ENCODE measurements at regions not wholly inside any gene's neighbourhood (a gene's known extent, or its start where the extent isn't known, plus 50 kb on each side); places are given as distances from the start of the nearest gene placed in this dataset.
"Not testable (repeated sequence)": the region's sequence is repeated elsewhere in the genome, so short reads cannot be mapped to it uniquely, and the experiment has no call there.

- no peaks in the 10 kb centered on the region for H3K27me3 ChIP-seq (ENCODE audit: control insufficient read depth in 1 of 2, insufficient read depth in 1 of 2, low read length in 2 of 2)
- H3K23ac ChIP-seq (ENCODE audit: low read length in 2 of 2): no peak overlapping the region
These were observed 287.2 kb downstream of the SRGAP2C start for GRCh38 chr1:121472017-121472416.

GRCh38 chr1:121483234-121483633 is 298.5 kb downstream of the SRGAP2C start:
- Histone ChIP-seq H2BK12ac (ENCODE audit: low read length in 2 of 2) (no peak overlapping the region), H3K79me1 (replicated peaks; ENCODE audit: low read length, poor library complexity, severe bottlenecking) (no peaks in the 10 kb centered on the region), H3K4me3 (ENCODE audit: insufficient read depth in 1 of 2, low read depth in 1 of 2, low read length in 2 of 2) (no peak overlapping the region), H3K36me3 (ENCODE audit: control insufficient read depth in 1 of 2, insufficient read depth in 2 of 2, low read depth in 1 of 2, low read length in 2 of 2) (no peaks in the 10 kb centered on the region), H2AFZ (ENCODE audit: low read depth, low read length) (no peak overlapping the region), H3K4ac (ENCODE audit: low read depth in 1 of 2, low read length in 2 of 2) (no peak overlapping the region), H4K91ac (ENCODE audit: low read length) (no peak overlapping the region), H2BK5ac (ENCODE audit: low read depth, low read length, poor library complexity, severe bottlenecking) (no peak overlapping the region), H2BK15ac (ENCODE audit: low read depth, poor library complexity, severe bottlenecking) (no peak overlapping the region), H4K8ac (ENCODE audit: low read length) (no peak overlapping the region), H3K27me3 (ENCODE audit: control insufficient read depth in 1 of 2, insufficient read depth in 1 of 2, low read length in 2 of 2) (no peaks in the 10 kb centered on the region), H3K27ac (ENCODE audit: low read length, poor library complexity, severe bottlenecking) (no peak overlapping the region), H2AK5ac (ENCODE audit: low read length, severe bottlenecking) (no peak overlapping the region), H3K18ac (ENCODE audit: low read depth in 1 of 2, low read length in 2 of 2) (no peak overlapping the region), H3K23ac (ENCODE audit: low read length in 2 of 2) (no peak overlapping the region), H3K9ac (ENCODE audit: low read length) (no peak overlapping the region), H3K9me3 (ENCODE audit: control insufficient read depth, low read length) (no peaks in the 10 kb centered on the region), H3K4me2 (ENCODE audit: low read length, poor library complexity, severe bottlenecking) (no peak overlapping the region), H3K4me1 (ENCODE audit: control insufficient read depth, insufficient read depth, low read depth, low read length) (no peaks in the 10 kb centered on the region), H3K14ac (ENCODE audit: low read length in 2 of 2) (no peak overlapping the region), H2BK120ac (ENCODE audit: low read depth, low read length) (no peak overlapping the region)
- DNase-seq: no peak

More at GRCh38 chr1:121472017-121472416, 287.2 kb downstream of the SRGAP2C start:
- no peak overlapping the region for H3K18ac ChIP-seq (ENCODE audit: low read depth in 1 of 2, low read length in 2 of 2)
- no peaks in the 10 kb centered on the region for H3K79me1 ChIP-seq (replicated peaks; ENCODE audit: low read length, poor library complexity, severe bottlenecking)
- H3K4me2 ChIP-seq (ENCODE audit: low read length, poor library complexity, severe bottlenecking): no peak overlapping the region
- H2BK5ac ChIP-seq (ENCODE audit: low read depth, low read length, poor library complexity, severe bottlenecking): no peak overlapping the region
- H2AK5ac ChIP-seq (ENCODE audit: low read length, severe bottlenecking): no peak overlapping the region
- WGBS: 93% methylated on average over 4 of the region's 4 CpGs
- H3K36me3 ChIP-seq (ENCODE audit: control insufficient read depth in 1 of 2, insufficient read depth in 2 of 2, low read depth in 1 of 2, low read length in 2 of 2): no peaks in the 10 kb centered on the region
- H4K91ac ChIP-seq (ENCODE audit: low read length): no peak overlapping the region
- no peak overlapping the region for H3K4me3 ChIP-seq (ENCODE audit: insufficient read depth in 1 of 2, low read depth in 1 of 2, low read length in 2 of 2)
- H2BK120ac ChIP-seq (ENCODE audit: low read depth, low read length): no peak overlapping the region
- H4K8ac ChIP-seq (ENCODE audit: low read length): no peak overlapping the region
- no peak overlapping the region for H3K4ac ChIP-seq (ENCODE audit: low read depth in 1 of 2, low read length in 2 of 2)
- DNase-seq: no peak
- no peak overlapping the region for H2AFZ ChIP-seq (ENCODE audit: low read depth, low read length)
- H2BK15ac ChIP-seq (ENCODE audit: low read depth, poor library complexity, severe bottlenecking): no peak overlapping the region
- no peak overlapping the region for H2BK12ac ChIP-seq (ENCODE audit: low read length in 2 of 2)
- H3K9ac ChIP-seq (ENCODE audit: low read length): no peak overlapping the region
- H3K9me3 ChIP-seq (ENCODE audit: control insufficient read depth, low read length): peaks cover 2% of the 10 kb centered on the region
- no peak overlapping the region for H3K14ac ChIP-seq (ENCODE audit: low read length in 2 of 2)
- no peaks in the 10 kb centered on the region for H3K4me1 ChIP-seq (ENCODE audit: control insufficient read depth, insufficient read depth, low read depth, low read length)
- no peak overlapping the region for H3K27ac ChIP-seq (ENCODE audit: low read length, poor library complexity, severe bottlenecking)

- Histone ChIP-seq H3K4ac (ENCODE audit: low read depth in 1 of 2, low read length in 2 of 2) (no peak overlapping the region), H3K79me1 (replicated peaks; ENCODE audit: low read length, poor library complexity, severe bottlenecking) (no peaks in the 10 kb centered on the region), H3K27ac (ENCODE audit: low read length, poor library complexity, severe bottlenecking) (no peak overlapping the region), H2BK12ac (ENCODE audit: low read length in 2 of 2) (no peak overlapping the region), H3K4me3 (ENCODE audit: insufficient read depth in 1 of 2, low read depth in 1 of 2, low read length in 2 of 2) (no peak overlapping the region), H3K4me1 (ENCODE audit: control insufficient read depth, insufficient read depth, low read depth, low read length) (no peaks in the 10 kb centered on the region), H2BK15ac (ENCODE audit: low read depth, poor library complexity, severe bottlenecking) (no peak overlapping the region), H3K9me3 (ENCODE audit: control insufficient read depth, low read length) (no peaks in the 10 kb centered on the region), H3K14ac (ENCODE audit: low read length in 2 of 2) (no peak overlapping the region), H3K36me3 (ENCODE audit: control insufficient read depth in 1 of 2, insufficient read depth in 2 of 2, low read depth in 1 of 2, low read length in 2 of 2) (no peaks in the 10 kb centered on the region), H4K91ac (ENCODE audit: low read length) (no peak overlapping the region), H4K8ac (ENCODE audit: low read length) (no peak overlapping the region), H2BK120ac (ENCODE audit: low read depth, low read length) (no peak overlapping the region), H3K23ac (ENCODE audit: low read length in 2 of 2) (no peak overlapping the region), H2AFZ (ENCODE audit: low read depth, low read length) (no peak overlapping the region), H2AK5ac (ENCODE audit: low read length, severe bottlenecking) (no peak overlapping the region), H3K4me2 (ENCODE audit: low read length, poor library complexity, severe bottlenecking) (no peak overlapping the region), H3K9ac (ENCODE audit: low read length) (peak overlapping the region; percentile 40), H3K18ac (ENCODE audit: low read depth in 1 of 2, low read length in 2 of 2) (no peak overlapping the region), H3K27me3 (ENCODE audit: control insufficient read depth in 1 of 2, insufficient read depth in 1 of 2, low read length in 2 of 2) (no peaks in the 10 kb centered on the region), H2BK5ac (ENCODE audit: low read depth, low read length, poor library complexity, severe bottlenecking) (no peak overlapping the region)
- DNase-seq: peak; percentile 85
These were observed 299.2 kb downstream of the SRGAP2C start for GRCh38 chr1:121483961-121484424.

- not testable (repeated sequence) for H3K4me2 ChIP-seq (ENCODE audit: low read length, poor library complexity, severe bottlenecking); H3K18ac ChIP-seq (ENCODE audit: low read depth in 1 of 2, low read length in 2 of 2); H2AFZ ChIP-seq (ENCODE audit: low read depth, low read length); H2BK5ac ChIP-seq (ENCODE audit: low read depth, low read length, poor library complexity, severe bottlenecking); H3K79me1 ChIP-seq (replicated peaks; ENCODE audit: low read length, poor library complexity, severe bottlenecking); H2BK12ac ChIP-seq (ENCODE audit: low read length in 2 of 2); H2BK15ac ChIP-seq (ENCODE audit: low read depth, poor library complexity, severe bottlenecking); H3K27me3 ChIP-seq (ENCODE audit: control insufficient read depth in 1 of 2, insufficient read depth in 1 of 2, low read length in 2 of 2); H3K14ac ChIP-seq (ENCODE audit: low read length in 2 of 2); H3K4me1 ChIP-seq (ENCODE audit: control insufficient read depth, insufficient read depth, low read depth, low read length); H3K4ac ChIP-seq (ENCODE audit: low read depth in 1 of 2, low read length in 2 of 2); H3K9ac ChIP-seq (ENCODE audit: low read length); H3K9me3 ChIP-seq (ENCODE audit: control insufficient read depth, low read length); H3K27ac ChIP-seq (ENCODE audit: low read length, poor library complexity, severe bottlenecking); H2BK120ac ChIP-seq (ENCODE audit: low read depth, low read length); DNase-seq; H4K8ac ChIP-seq (ENCODE audit: low read length); H4K91ac ChIP-seq (ENCODE audit: low read length); H3K36me3 ChIP-seq (ENCODE audit: control insufficient read depth in 1 of 2, insufficient read depth in 2 of 2, low read depth in 1 of 2, low read length in 2 of 2); H2AK5ac ChIP-seq (ENCODE audit: low read length, severe bottlenecking); H3K23ac ChIP-seq (ENCODE audit: low read length in 2 of 2); H3K4me3 ChIP-seq (ENCODE audit: insufficient read depth in 1 of 2, low read depth in 1 of 2, low read length in 2 of 2)
These were observed 310.0 kb downstream of the SRGAP2C start for GRCh38 chr1:121494796-121495195.

All from mesenchymal stem cell (in vitro differentiated cells and primary cell).